HG02798 (cell line): ENCODE measurements at regions not wholly inside any gene's neighbourhood (a gene's known extent, or its start where the extent isn't known, plus 50 kb on each side); places are given as distances from the start of the nearest gene placed in this dataset.
"Not testable (repeated sequence)": the region's sequence is repeated elsewhere in the genome, so short reads cannot be mapped to it uniquely, and the experiment has no call there.

ENCODE experiments used
- ATAC-seq: cut with Tn5 transposase; IDR thresholded peaks from one replicate; pipeline ENCODE4 v1.9.1; 2021; ENCODE audit warnings: mild to moderate bottlenecking; ENCODE audit not compliant: unreplicated experiment, poor library complexity

DNA sequence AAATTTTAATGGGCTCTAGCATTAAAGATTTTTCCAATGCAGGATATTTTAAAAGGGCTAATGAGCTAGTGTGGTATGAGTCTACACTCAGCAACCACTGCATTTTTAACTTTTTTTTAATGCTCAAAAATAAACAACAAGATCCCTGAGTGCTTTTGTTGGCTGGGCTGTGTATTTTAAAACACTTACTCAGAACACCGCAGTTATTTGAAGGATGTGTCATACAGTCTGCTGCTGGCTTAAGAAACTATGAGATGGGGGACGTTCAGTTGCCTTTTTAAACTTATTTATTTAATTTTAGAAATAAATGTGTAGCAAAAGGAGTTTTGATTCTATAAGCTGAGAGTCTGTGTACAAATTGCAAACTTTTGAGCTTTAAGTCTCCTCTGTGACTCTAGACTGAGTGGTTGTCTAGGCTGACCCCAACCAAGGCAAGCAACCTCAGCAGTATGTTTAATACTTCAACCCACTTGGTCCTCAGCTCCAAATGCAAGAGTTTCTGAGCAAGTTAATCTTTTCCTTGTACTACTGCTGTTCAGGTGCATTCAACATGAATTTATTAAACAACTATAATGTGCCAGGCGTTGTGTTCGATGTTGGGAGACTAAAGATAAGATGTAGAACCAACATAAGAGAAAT is 278.6 kb upstream of the DIPK2B start:
- ATAC-seq: no peak

DNA sequence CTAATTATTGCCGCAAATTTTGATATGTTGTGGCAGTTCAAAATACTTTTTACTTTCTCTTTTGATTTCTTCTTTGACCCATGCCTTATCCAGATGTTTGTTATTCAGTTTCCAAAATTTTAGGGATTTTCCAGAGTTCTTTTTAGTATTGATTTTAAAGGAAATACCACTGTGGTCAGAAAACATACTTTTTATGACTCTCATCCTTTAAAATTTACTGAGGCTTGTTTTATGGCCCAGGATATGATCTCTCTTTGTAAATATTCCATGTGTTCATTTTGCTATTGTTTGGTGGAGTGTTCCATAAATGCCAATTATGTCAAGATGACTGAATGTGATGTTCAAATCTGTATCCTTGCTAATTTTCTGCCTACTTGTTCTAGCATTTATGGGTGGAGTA is 272.3 kb upstream of the DIPK2B start:
- no peak for ATAC-seq

DNA sequence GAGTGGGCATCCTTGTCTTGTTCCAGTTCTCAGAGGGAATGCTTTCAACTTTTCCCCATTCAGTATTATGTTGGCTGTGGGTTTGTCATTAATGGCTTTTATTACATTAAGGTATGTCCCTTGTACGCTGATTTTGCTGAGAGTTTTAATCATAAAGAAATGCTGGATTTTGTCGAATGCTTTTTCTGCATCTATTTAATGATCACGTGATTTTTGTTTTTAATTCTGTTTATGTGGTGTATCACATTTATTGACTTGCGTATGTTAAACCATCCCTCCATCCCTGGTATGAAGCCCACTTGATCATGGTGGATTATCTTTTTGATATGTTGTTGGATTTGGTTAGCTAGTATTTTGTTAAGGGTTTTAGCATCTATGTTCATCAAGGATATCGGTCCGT is 266.9 kb upstream of the DIPK2B start:
- ATAC-seq: not testable (repeated sequence)

DNA sequence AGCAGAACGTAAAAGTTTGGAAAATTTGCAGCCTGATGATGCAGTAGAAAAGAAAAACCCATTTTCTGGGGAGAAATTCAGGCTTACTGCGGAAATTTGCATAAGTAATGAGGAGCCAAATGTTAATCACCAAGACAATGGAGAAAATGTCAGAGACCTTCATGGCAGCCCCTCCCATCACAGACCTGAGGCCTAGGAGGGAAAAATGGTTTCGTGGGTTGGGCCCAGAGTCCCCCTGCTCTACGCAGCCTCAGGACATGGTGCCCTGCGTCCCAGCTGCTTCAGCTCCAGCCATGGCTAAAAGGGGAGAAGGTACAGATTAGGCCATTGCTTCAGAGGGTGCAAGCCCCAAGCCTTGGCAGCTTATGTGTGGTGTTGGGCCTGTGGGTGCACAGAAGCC is 255.1 kb upstream of the DIPK2B start:
- not testable (repeated sequence) for ATAC-seq

DNA sequence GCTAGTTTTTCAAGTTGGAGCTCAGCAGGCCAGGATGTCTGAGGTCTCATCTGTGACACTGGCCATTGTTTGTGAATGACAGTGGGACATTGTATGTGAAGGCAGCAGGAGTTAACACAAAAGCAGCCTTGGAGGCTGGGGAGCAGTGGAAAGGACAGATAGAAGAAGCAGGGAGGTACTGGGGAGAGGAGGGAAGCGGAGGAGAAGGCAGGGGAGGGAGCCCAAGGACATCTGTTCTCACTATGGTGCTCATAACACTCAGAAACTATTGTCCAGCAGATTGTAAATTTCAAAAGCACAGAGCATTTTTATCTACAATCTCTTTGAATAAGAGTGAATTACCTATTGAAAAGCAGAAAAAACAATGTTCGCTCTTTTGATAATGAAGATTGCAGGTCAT is 253.6 kb upstream of the DIPK2B start:
- ATAC-seq: no peak

DNA sequence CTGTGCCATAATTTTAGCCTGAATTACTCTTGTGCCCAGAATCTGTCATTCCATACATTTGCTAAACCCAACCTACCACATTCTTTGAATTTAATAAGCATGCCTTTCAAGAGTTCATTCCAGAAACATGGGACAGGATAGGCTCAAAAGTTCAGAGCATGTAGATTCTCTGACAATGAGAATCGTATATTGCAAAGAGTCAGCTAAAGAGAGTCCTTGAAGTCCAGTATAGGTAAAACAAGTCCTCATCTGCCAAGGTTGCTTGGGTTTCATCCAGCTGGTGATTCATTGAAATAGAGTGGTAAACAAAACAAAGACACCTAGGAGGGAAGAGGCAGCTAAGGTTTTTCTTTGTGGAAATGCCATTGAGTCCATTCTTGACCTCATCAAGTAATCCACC is 249.3 kb upstream of the DIPK2B start:
- no peak for ATAC-seq

DNA sequence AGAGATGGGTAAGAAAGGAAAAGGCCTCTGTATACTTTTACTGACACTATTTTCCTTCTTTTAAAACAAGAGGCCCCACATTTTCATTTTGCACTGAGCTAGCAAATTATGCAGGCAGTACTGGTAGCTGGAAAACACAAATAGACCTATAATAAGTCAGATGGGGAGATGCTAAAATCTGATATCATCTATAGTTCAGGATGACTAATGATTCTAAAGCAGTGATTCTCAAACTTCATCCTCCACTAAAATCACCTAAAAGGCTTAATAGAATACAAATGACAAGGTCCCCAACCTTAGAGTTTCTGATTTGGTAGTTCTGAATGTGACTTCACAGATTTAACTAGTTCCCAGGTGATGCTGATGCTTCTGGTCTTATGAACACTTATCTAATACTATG is 247.3 kb upstream of the DIPK2B start:
- ATAC-seq: no peak

DNA sequence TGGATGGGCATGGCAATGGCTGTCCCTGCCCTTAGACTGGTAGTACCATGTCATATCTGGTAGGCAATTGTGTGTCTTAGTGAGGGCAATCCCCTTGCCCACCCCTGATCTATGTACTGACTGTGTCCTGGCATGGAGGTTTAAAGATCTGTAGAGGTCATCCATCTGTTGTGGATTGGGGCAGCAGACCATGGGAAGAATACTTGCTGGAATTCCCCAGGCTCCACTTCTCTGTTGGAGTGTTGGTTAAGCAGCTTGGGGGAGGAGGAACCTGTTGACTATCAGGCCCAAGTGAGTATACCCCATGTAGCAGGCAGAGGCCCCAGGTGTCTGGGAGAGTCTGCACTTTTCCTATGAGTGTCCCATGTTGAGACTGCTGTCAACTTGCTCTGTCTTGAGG is 246.7 kb upstream of the DIPK2B start:
- ATAC-seq: no peak

DNA sequence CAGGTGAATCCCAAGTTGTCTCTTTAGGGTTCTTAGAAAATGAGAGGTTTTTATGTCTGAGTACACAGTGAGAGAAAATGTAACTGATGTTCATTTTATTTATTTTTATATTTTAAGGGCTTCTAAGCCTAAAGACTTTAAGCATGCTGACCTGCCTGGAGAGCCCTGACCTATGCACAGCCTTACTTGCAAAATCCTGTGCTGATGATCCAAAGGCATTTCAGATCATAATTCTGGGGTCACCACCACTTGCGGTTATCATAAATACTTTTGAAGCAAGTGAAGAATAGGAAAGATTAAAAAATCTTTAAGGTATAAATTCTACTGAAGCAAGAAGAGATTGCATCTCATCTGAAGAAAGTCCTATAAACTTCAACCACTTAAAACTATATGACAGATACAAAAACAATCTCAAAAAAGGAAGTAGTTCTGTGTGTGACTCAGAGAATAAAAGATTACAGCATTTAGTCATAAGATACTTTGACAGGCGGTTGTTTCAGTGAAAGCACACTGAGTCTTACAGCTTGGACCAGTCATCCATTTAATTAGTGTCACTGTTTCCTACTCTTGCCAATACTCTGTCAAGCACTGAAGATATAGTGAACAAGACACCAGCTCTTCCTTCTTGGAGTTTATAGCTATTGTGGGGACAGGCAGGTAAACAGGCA is 245.2 kb upstream of the DIPK2B start:
- ATAC-seq: no peak

DNA sequence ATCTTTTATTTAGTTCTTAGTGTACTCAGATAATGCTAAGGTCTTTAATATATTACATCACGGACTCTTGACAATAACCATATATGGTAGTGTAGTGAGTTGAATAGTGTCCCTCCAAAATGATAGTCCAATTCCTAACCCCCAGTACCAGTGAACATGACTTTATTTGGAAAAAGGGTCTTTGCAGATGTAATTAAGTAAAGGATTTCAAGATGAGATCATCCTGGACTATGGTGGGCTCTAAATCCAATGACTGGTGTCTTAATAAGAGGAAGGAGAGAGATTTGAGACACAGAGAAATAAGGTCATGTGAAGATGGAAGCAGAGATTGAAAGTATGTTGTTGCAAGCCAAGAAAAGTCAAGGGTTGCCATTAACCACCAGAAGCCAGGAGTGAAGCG is 236.5 kb upstream of the DIPK2B start:
- no peak for ATAC-seq

DNA sequence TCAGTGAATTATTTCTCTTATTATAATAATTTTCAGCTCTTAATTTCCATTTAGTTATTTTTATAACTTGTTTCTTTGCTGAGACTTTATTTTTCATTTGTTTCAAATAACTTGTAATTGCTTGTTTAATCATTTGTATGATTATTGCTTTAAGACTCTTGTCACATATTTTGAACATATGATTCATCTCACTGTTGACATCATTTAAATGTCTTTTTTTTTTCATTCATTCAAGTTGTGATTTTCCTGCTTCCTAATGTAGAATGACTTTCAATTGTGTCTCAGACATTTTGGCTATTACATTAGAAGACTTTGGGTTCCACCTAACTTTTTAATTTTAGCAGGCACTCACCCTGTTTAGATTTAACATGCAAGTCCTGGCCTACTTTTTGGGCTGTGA is 234.8 kb upstream of the DIPK2B start:
- no peak for ATAC-seq

DNA sequence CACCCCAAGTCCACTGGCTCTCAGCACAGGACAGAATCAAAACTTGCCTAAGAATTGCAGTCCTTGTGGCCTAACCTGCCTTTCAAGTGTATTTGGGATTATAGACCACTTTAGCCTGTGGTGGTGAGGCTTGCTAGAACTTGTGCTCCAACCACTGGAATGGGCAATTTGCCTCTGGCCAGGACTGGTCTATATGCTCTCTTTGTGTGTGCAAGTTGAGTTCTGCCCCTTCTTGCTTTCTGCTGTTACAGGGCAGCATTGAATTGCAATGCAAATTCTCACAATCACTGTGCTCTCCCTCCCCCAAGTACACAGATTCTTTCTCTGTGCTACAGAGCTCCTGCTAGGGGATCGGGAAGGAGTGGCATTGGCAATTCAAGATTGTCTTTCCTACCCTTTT is 233.6 kb upstream of the DIPK2B start:
- ATAC-seq: no peak

DNA sequence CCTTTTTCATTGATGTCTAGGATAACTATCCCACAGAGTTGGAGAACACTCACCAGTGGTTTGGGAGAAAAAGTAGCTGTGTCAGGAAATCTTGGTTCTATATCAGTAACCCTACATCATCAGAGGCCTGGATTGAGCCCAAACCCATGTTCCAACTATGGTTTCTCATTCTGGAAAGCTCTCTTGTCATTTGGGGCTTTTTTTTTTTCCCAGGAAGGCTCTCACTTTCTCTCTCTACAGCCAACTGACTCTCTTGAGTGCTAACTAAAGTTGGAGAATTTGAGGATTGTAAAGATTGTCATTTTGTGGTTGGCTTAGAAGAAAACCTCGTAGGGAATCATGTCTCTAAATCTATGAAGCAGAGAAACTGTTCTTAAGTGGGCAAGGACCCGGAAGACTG is 228.2 kb upstream of the DIPK2B start:
- ATAC-seq: no peak

DNA sequence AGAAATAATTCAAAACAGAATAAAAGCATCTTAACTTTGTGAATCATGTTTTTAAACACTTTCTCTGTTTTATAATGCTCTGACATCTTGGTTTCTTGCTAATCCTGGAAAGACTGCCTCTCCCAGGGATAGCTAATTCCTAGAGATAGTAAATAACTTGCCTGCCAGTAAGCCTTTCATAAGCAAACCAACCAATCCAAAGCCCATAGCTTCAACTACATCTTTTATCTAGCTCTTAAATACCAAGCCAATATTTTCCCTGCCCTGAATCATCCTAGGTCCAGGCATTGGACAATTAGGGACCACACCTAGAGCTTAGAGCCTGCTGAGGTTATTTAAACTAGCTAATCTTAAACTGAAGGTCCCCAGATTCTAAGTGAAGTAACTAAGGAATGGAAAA is 223.7 kb upstream of the DIPK2B start:
- ATAC-seq: no peak

DNA sequence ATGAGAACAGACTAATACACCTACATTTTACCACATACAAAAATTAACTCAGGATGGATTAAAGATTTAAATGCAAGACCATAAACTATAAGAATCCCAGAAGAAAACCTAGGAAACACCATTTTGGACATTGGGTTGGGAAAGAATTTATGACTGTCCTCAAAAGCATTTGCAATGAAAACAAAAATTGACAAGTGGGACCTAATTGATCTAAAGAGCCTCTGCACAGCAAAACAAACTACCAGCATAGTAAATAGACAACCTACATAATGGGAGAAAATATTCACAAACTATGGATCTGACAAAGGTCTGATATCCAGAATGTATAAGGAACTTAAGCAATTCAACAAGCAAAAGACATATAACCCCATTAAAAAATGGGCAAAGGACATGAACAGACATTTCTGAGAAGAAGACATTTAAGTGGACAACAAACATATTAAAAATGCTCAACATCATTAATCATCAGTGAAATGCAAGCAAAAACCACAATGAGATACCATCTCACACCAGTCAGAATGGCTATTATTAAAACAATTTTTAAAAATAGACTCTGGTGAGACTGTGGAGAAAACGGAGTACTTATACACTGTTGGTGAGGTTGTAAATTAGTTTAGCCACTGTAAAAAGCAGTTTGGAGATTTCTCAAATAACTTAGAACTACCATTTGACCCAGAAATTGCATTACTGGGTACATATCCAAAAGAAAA is 221.7 kb upstream of the DIPK2B start:
- no peak for ATAC-seq

DNA sequence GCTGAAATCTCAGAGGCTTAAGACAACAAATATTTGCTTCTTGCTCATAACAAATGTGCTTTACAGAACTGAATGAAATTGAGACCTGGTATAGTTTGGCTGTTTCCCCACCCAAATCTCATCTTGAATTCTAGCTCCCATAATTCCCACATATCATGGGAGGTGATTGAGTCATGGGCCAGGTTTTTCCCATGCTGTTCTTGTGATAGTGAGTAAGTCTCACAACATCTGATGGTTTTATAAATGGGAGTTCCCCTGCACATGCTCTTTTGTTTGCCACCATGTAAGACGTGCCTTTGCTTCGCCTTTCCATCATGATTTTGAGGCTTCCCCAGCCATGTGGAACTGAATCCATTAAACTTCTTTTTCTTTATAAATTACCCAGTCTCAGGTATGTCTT is 221.1 kb upstream of the DIPK2B start:
- ATAC-seq: no peak

DNA sequence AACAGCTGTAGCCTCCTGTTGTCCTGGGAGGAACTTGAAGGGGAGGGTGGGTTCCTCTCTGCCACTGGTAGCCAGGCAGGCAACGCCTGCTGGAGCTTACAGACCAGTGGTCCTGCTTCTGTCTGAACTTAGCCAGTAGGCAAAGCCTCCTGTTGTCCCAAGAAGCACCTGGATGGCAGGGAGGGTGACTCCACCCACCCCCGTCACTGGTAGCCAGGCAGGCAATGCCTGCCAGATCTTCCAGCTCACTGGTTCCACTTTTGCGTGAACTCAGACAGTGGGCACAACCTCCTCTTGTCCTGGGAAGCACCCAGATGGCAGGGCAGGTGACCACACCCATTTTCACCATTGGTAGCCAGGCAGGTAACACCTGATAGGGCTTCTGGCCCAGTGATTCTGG is 203.5 kb upstream of the DIPK2B start:
- no peak for ATAC-seq

DNA sequence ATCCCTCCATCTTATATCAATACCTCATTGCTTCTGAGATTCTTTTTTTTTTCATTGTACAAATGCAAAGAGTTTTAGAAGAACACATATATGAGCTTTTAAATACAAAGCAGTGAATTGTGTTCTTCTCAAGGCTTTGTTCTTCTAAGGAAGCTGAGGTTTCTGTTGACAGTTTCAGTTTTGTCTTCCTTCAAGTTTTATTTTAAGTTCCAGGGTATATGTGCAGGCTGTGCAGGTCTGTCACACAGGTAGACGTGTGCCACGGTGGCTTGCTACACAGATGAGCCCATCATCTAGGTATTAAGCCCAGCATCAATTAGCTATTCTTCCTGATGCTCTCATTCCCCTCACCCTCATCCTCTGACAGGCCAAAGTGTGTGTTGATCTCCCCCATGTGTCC is 201.2 kb upstream of the DIPK2B start:
- no peak for ATAC-seq

DNA sequence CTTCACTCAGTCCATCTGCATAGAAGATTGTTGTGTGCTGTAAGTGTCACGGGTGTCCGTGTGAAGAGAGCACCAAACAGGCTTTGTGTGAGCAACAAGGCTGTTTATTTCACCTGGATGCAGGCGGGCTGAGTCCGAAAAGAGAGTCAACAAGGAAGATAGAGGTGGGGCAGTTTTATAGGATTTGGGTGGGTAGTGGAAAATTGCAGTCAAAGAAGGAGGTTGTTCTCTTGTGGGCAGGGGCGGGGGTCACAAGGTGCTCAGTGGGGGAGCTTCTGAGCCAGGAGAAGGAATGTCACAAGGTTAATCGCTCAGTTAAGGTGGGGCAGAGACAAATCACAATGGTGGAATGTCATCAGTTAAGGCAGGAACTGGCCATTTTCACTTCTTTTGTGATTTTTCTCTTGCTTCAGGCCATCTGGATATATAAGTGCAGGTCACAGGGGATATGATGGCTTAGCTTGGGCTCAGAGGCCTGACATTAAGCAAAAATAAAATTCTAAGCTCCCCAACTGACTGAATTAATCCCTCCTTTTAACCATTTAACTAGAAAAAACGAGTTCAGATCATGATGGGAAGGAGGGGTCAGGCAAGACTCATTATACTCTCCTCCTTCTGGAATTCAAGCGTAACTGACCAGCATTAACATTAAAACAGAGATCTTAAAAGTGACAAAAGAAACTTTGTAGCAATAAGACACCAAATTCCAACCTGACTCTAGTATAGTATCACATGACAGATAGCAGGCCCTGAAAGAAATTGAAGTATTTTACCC is 200.5 kb upstream of the DIPK2B start:
- ATAC-seq: not testable (repeated sequence)

DNA sequence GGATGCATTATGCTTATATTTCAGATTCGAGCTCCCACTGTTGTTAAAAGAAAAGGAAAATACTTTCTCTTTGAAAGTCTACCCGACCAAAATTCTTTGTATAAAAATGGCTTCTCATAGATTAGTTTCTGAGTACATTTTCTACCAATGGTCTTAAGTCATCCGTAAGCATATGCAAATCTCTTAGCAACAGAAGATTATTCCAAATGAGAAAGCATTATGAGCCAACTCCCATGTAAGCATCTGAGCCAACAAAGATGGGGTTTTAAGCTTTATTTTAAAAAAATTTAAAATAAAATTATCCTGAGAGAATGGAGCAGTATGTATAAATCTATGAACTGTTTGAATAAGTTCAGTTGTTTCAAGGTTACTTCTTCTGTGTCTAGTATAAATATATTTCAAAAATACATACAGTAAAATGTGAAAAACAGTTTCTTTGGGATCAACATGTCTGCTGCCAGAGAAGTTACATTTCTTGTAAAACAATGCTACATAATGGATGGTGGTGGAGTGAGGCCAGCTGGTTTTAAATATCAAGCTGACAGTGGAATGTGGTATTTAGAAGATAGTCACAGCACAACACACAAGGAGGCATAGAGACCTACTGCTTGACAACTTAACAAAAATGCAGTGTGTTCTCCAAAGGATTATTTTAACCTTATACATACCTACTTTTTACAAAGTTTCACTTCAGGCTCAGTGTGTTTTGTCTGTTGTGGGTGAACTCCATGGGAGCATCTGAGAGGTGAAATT is 199.5 kb upstream of the DIPK2B start:
- ATAC-seq: no peak
